Adrenal gland (tissue), 9 donors: ENCODE measurements at regions not wholly inside any gene's neighbourhood (a gene's known extent, or its start where the extent isn't known, plus 50 kb on each side); places are given as distances from the start of the nearest gene placed in this dataset.

ENCODE experiments used
- DNase-seq, 7 donors: peaks; one replicate each; pipeline ENCODE4 v3.0.0-alpha.2; 2019 to 2020
- H3K27ac ChIP-seq, 5 donors: fragments of 200-600 bp; sonication (generic) in 4 of 5; 1 replicate in 3 of 5; 2 replicates in 2 of 5; pipeline versions ENCODE4 v1.5.1 to v1.8.0; 2016 to 2020; ENCODE audit warnings: mild to moderate bottlenecking in 1 of 5
- H3K27me3 ChIP-seq: fragments of 200-600 bp; 2 replicates; pipeline ENCODE4 v1.8.0; 2021
- H3K36me3 ChIP-seq, 2 donors: fragments of 200-600 bp; replicated peaks in 1 of 2; 1 replicate in 1 of 2; 2 replicates in 1 of 2; pipeline versions ENCODE4 v1.5.1 to v1.8.0; 2018 to 2022
- H3K4me1 ChIP-seq, 2 donors: fragments of 200-600 bp; replicated peaks in 1 of 2; 1 replicate in 1 of 2; 2 replicates in 1 of 2; pipeline versions ENCODE4 v1.5.1 to v1.8.0; 2018 to 2021
- H3K4me3 ChIP-seq, 4 donors: fragments of 200-600 bp; sonication (generic) in 3 of 4; one replicate each; pipeline ENCODE4 v1.5.1; 2016 to 2018
- H3K9me3 ChIP-seq, 3 donors: fragments of 200-600 bp; sonication (generic) in 1 of 3; replicated peaks in 1 of 3; 1 replicate in 2 of 3; 2 replicates in 1 of 3; pipeline versions ENCODE4 v1.5.1 to v1.8.0; 2016 to 2021
- POLR2A ChIP-seq, 2 donors: fragments of 450-650 bp; IDR thresholded peaks; one replicate each; pipeline ENCODE4 v1.6.1; 2017; ENCODE audit warnings: antibody characterized with exemption in 2 of 2, mild to moderate bottlenecking in 2 of 2, moderate library complexity in 1 of 2
- WGBS, 4 donors: extraction: QIAGEN DNeasy Blood & Tissue Kit in 2 of 4; methylation state at CpG; one replicate each; pipeline versions ENCODE4 v1.1.5 to v1.1.7; 2013 to 2017; 5-methylcytosine and 5-hydroxymethylcytosine counted together
- intact Hi-C, 2 donors: fragments of 100-400 bp; cut with DNase I; formaldehyde crosslinking; loops; one replicate each; pipeline versions ENCODE4 v1.14.1 to v1.15.0; 2022 to 2023
- TF ChIP-seq, protein P1 (sequence below), 6 experiments: fragments of 450-650 bp in 4 of 6; fragments of 200-600 bp in 2 of 6; sonication (generic) in 1 of 6; IDR thresholded peaks; 1 replicate in 5 of 6; 2 replicates in 1 of 6; pipeline versions ENCODE4 v1.5.1 to v1.8.0; 2016 to 2021; ENCODE audit warnings: antibody characterized with exemption in 6 of 6, mild to moderate bottlenecking in 2 of 6, moderate library complexity in 1 of 6
- donor health status: healthy with polysubstance abuse.
- donor health status: Bipolar disorder and iron deficiency.
- donor health status: DM: yes; HTN: yes; CAD: no.
- donor health status: DM: no; HTN: no; CAD: no.
- donor health status: DM: no; HTN: no; CAD: no.

DNA sequence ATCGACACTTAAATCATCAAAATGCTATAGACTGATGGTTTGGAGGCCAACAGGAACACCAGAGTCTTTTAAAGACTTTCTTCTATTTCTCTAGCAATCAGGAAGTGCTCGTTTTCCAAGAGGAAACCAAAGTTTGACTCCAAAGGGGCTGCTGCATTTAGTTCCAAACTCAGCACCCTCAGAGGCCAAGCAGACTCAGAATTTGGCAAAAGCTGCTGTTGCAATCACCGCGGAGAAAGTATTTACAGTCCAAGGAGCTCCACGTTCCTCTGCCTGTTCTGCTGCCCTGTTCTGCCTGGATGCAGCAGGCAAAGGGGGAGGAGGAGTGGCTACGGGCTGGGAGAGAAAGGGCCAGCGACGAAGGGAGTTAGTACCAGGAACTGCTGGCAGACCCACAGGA, 325.1 kb downstream of the BCL11B start:
- DNase-seq, result peak in 1 of 7 donors; percentile 34
- WGBS, 4 donors, result 45 to 53% (median 48%) methylated on average over 7 to 8 of the region's 8 CpGs
- intact Hi-C loops, result no loop called here
- Histone ChIP-seq H3K36me3 (no peaks in the 10 kb centered on the region), H3K4me1 (no peaks in the 10 kb centered on the region), H3K9me3 (no peaks in the 10 kb centered on the region), H3K27ac (no peak overlapping the region), H3K4me3 (no peak overlapping the region), H3K27me3 (no peaks in the 10 kb centered on the region)
- TF ChIP-seq, protein P1, sequence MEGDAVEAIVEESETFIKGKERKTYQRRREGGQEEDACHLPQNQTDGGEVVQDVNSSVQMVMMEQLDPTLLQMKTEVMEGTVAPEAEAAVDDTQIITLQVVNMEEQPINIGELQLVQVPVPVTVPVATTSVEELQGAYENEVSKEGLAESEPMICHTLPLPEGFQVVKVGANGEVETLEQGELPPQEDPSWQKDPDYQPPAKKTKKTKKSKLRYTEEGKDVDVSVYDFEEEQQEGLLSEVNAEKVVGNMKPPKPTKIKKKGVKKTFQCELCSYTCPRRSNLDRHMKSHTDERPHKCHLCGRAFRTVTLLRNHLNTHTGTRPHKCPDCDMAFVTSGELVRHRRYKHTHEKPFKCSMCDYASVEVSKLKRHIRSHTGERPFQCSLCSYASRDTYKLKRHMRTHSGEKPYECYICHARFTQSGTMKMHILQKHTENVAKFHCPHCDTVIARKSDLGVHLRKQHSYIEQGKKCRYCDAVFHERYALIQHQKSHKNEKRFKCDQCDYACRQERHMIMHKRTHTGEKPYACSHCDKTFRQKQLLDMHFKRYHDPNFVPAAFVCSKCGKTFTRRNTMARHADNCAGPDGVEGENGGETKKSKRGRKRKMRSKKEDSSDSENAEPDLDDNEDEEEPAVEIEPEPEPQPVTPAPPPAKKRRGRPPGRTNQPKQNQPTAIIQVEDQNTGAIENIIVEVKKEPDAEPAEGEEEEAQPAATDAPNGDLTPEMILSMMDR (IDR thresholded peaks at IDR 0.05), result no peak
- TF ChIP-seq POLR2A (IDR thresholded peaks at IDR 0.05), result no peak

DNA sequence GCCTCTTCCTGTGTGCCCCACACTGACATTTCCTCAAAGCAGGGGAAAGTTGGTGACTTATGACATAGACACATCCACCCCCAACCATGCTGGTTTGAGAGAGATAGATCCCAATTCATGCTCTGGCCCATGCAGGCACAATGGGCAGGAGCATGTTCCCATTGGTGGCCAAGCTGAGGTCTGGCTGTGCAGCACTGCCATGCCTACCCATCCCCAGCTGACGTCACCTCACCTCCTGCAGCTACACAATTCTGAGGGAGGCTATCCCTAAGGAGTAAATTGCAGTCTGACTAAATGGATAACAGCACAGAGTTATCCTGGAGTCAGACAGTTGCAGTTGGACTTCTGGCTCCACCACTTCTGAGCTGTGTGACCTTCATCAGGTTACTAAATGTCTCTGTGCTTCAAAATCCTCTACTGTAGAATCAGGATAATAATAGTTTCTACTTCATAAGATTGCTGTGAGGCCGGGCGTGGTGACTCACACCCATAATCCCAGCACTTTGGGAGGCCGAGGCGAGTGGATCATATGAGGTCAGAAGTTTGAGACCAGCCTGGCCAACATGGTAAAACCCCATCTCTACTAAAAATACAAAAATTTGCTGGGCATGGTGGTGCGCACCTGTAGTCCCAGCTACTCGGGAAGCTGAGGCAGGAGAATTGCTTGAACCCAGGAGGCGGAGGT, 323.9 kb downstream of the BCL11B start:
- Histone ChIP-seq H3K27me3 (no peaks in the 10 kb centered on the region), H3K36me3 (no peaks in the 10 kb centered on the region), H3K27ac (no peak overlapping the region), H3K9me3 (no peaks in the 10 kb centered on the region), H3K4me3 (no peak overlapping the region), H3K4me1 (peaks cover 0 to 3% of the 10 kb centered on the region in 2 donors)
- TF ChIP-seq, protein P1 (IDR thresholded peaks at IDR 0.05), result no peak
- TF ChIP-seq POLR2A (IDR thresholded peaks at IDR 0.05), result no peak
- 85 to 92% (median 90%) methylated on average over 8 of the region's 8 CpGs for WGBS, 4 donors
- DNase-seq, result peak in 1 of 7 donors; percentile 13
- intact Hi-C loops, result no loop called here

- WGBS, 4 donors, result 46 to 66% (median 58%) methylated on average over 2 of the region's 2 CpGs
- intact Hi-C loops, result no loop called here
These were observed 322.9 kb downstream of the BCL11B start for GRCh38 chr14:98949051-98949450.

DNA sequence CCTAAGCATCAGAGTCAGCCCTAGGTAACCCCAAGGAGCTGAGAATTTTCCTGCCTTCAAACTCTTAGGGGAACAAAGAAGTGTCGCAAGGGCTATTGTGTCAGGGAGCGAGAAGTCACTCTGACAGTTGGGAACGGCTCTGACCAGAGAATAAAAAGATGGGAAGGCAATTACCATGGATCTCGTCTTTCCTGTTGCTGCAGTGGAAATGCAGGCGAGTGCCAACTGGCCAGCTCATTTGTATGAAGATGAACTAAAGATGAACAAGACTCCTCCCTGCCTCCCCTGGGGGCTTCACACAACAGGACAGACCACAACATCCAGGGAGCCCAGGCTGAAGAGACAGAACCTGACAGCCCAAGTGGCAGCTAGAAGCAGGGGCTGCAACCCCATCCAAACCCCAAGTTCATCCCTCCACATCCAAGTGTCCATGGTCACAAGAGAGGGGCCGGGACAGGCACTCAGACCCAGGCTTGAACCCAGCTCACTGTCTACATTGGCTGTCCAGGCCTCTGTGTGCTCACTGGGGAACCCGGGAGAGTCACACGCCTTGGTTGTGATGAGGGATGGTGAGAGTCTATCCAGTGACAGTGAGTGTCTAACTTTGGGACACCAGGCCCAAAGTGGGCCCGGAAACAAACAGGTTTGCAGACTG, 322.4 kb downstream of the BCL11B start:
- no peak for TF ChIP-seq POLR2A (IDR thresholded peaks at IDR 0.05)
- TF ChIP-seq, protein P1 (IDR thresholded peaks at IDR 0.05), result no peak
- H3K36me3 ChIP-seq, result no peaks in the 10 kb centered on the region
- no peaks in the 10 kb centered on the region for H3K27me3 ChIP-seq
- peak in 1 of 7 donors; percentile 31 for DNase-seq
- H3K4me3 ChIP-seq, result no peak overlapping the region
- no peak overlapping the region for H3K27ac ChIP-seq
- H3K4me1 ChIP-seq, result peaks cover 0 to 7% of the 10 kb centered on the region in 2 donors
- no peaks in the 10 kb centered on the region for H3K9me3 ChIP-seq
- intact Hi-C loops, result no loop called here
- WGBS, 4 donors, result 74 to 85% (median 80%) methylated on average over 9 of the region's 9 CpGs

More at GRCh38 chr14:98949051-98949450, 322.9 kb downstream of the BCL11B start:
- Histone ChIP-seq H3K27ac (no peak overlapping the region), H3K27me3 (no peaks in the 10 kb centered on the region), H3K36me3 (no peaks in the 10 kb centered on the region), H3K4me1 (peaks cover 0 to 7% of the 10 kb centered on the region in 2 donors), H3K4me3 (no peak overlapping the region), H3K9me3 (no peaks in the 10 kb centered on the region)
- TF ChIP-seq POLR2A (IDR thresholded peaks at IDR 0.05), result no peak
- TF ChIP-seq, protein P1 (IDR thresholded peaks at IDR 0.05), result no peak
- DNase-seq, result no peak
